22Rv1 (cell line): ENCODE measurements at regions not wholly inside any gene's neighbourhood (a gene's known extent, or its start where the extent isn't known, plus 50 kb on each side); places are given as distances from the start of the nearest gene placed in this dataset.

Experiments
- H3K27ac ChIP-seq: fragments of 450-650 bp; 2 replicates; pipeline ENCODE4 v1.5.1; 2017
- ZFX ChIP-seq: fragments of 450-650 bp; IDR thresholded peaks from 2 replicates; pipeline ENCODE4 v1.6.1; 2017; ENCODE audit warnings: antibody characterized with exemption, borderline replicate concordance
- TF ChIP-seq, protein P1 (sequence below): fragments of 450-650 bp; IDR thresholded peaks from 2 replicates; pipeline ENCODE4 v1.5.1; 2017; ENCODE audit warnings: mild to moderate bottlenecking

GRCh38 chr20:52494244-52494643 lies 302.7 kb upstream of the ZFP64 start:
- H3K27ac ChIP-seq, result no peak overlapping the region
- TF ChIP-seq, protein P1, sequence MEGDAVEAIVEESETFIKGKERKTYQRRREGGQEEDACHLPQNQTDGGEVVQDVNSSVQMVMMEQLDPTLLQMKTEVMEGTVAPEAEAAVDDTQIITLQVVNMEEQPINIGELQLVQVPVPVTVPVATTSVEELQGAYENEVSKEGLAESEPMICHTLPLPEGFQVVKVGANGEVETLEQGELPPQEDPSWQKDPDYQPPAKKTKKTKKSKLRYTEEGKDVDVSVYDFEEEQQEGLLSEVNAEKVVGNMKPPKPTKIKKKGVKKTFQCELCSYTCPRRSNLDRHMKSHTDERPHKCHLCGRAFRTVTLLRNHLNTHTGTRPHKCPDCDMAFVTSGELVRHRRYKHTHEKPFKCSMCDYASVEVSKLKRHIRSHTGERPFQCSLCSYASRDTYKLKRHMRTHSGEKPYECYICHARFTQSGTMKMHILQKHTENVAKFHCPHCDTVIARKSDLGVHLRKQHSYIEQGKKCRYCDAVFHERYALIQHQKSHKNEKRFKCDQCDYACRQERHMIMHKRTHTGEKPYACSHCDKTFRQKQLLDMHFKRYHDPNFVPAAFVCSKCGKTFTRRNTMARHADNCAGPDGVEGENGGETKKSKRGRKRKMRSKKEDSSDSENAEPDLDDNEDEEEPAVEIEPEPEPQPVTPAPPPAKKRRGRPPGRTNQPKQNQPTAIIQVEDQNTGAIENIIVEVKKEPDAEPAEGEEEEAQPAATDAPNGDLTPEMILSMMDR, result no peak
- TF ChIP-seq ZFX, result no peak

- TF ChIP-seq ZFX, result no peak
- TF ChIP-seq, protein P1, result no peak
- no peak overlapping the region for H3K27ac ChIP-seq
Observed at GRCh38 chr20:52493171-52493721, 301.7 kb upstream of the ZFP64 start.

GRCh38 chr20:52490711-52491430 lies 299.3 kb upstream of the ZFP64 start:
- H3K27ac ChIP-seq, result no peak overlapping the region
- no peak for TF ChIP-seq ZFX
- TF ChIP-seq, protein P1, result no peak

- no peak overlapping the region for H3K27ac ChIP-seq
- no peak for TF ChIP-seq ZFX
- TF ChIP-seq, protein P1, result no peak
Observed at GRCh38 chr20:52484438-52484837, 292.9 kb upstream of the ZFP64 start.

GRCh38 chr20:52483382-52483781 lies 291.8 kb upstream of the ZFP64 start:
- H3K27ac ChIP-seq, result no peak overlapping the region
- TF ChIP-seq, protein P1, result no peak
- no peak for TF ChIP-seq ZFX

- no peak for TF ChIP-seq ZFX
- TF ChIP-seq, protein P1, result no peak
- no peak overlapping the region for H3K27ac ChIP-seq
Observed at GRCh38 chr20:52482044-52482443, 290.5 kb upstream of the ZFP64 start.

DNA sequence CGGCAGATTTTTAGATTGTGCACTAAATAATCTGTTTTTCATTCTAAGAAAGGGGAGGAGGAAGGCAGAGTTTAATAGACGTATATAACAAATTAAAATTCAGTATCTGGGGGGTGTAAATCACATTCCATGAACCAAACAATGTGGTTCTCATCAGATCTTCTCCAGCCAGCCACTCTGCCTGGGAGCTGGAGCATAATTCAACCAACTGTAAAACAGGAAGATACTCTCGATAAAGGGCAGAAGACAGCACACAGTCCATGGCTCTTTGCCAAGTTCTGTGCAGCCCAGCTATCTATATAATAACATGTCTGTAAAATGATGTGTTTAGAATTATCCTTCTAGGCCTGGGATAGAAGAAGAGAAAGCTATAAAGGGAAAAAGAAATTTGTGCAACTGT lies 289.9 kb upstream of the ZFP64 start:
- H3K27ac ChIP-seq, result no peak overlapping the region
- no peak for TF ChIP-seq ZFX
- TF ChIP-seq, protein P1, result no peak
